Dedifferentiated amniotic fluid mesenchymal stem cell (primary cell): ENCODE measurements at regions not wholly inside any gene's neighbourhood (a gene's known extent, or its start where the extent isn't known, plus 50 kb on each side); places are given as distances from the start of the nearest gene placed in this dataset.

ENCODE experiments used
- DNase-seq: peaks from one replicate; pipeline ENCODE4 v3.0.0-alpha.2; 2016; ENCODE audit errors: extremely low spot score

DNA sequence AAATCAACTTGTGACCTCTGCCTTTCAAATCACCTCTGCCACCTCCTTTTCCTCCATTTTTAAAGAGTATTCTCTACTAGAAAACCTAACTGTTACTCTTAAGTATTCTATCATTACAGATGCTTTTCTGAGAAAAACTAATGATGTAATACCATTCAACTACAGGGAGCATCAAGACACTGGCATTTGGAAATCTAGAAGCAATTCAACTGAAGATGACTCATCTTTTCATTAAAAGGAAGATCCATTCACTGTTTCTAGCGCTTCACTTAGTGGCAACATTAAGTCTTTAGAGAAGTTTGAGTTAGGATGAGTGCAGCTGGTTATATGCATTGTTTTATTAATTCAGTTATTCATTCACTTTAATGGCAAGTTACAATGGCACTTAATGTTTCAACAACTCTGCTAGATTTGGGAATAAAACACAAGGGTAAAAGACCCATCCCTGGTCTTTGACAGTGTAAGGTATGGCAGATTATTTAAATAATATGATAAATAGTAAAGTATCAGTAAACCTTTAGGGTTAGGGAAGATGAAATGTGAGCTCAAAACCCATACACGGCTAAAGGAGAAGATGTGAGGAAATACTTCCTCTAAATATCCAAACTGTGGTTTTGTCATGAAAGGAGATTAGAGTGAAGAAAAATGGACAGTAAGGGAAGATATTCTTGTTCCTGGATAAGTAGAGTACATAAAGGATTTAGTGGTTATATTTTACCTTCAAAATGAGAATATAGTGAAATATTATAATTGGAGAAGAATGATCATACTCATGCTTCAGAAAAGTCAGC lies 61.7 kb downstream of the KCNJ2 start:
- no peak for DNase-seq

DNA sequence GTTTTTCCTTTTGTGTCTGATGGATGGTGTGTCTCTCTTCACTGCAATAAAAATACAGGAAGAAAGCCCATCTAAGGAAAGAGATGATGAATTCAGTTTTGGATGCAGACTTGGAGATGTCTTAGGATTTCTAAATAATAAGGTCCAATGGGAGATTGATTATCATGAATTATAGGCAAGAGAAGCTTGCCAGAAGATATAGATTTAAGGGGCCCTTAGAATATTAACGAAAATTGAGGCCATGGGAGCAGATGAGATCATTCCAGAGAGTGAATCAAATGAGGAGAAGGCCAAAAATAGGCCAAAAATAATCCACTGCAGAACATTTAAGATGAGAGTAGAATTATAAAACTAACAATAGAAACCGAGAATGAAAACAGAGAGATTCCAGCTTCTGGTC lies 63.1 kb downstream of the KCNJ2 start:
- no peak for DNase-seq

DNA sequence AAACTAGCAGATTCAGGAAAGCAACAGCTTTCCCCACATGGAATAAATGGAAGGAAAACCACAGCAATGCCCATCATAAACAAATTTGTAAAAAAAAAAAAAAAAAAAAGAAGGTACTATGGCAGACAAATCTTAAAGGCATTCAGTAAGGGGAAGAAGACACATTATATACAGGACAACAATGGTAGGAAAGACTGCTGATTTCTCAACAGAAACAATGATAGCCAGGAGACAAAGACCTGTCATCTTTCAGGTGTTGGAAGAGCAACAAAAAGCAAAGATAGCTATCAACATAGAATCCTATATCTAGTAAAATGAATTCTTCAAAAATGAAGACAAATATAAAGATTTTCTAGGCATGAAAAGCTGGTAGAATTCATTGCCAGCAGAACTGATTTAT lies 65.9 kb downstream of the KCNJ2 start:
- no peak for DNase-seq

DNA sequence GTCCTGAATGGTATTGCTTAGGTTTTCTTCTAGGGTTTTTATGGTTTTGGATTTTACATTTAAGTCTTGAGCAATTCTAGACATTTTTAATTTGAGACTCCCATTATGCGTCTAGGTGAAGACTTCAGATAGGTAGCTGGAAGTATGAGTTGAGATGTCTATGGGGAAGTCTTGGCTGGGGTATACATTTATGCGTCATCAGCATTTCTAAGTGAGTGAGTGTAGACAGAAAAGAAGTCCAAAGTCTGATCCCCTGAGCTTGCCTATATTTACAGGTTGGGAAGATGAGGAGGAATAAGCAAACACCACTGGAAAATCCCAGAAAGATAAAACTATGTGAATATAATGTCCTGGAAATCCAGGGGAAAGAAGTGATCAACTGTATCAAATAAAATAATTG lies 68.9 kb downstream of the KCNJ2 start:
- DNase-seq, result no peak

GRCh38 chr17:70238646-70239045 lies 69.3 kb downstream of the KCNJ2 start:
- no peak for DNase-seq

GRCh38 chr17:70239391-70239826 lies 70.1 kb downstream of the KCNJ2 start:
- DNase-seq, result no peak

DNA sequence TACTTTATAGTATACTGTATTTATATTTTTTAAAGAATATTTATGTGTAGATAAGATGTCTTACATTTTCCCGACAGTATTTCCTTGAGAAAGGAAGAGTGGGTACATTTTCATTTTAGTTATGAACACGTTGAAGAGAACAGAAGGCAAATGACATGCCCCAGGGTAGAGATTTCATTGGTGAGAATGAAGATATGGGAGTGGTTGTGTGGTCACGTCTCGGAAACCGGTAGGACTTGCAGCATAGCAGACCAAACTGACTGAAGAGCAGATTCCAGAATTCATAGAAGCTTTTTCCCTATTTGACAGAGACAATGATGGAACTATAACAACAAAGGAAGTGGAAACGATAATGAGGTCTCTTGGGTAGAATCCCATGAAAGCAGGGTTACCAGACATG lies 71.7 kb downstream of the KCNJ2 start:
- DNase-seq, result no peak

DNA sequence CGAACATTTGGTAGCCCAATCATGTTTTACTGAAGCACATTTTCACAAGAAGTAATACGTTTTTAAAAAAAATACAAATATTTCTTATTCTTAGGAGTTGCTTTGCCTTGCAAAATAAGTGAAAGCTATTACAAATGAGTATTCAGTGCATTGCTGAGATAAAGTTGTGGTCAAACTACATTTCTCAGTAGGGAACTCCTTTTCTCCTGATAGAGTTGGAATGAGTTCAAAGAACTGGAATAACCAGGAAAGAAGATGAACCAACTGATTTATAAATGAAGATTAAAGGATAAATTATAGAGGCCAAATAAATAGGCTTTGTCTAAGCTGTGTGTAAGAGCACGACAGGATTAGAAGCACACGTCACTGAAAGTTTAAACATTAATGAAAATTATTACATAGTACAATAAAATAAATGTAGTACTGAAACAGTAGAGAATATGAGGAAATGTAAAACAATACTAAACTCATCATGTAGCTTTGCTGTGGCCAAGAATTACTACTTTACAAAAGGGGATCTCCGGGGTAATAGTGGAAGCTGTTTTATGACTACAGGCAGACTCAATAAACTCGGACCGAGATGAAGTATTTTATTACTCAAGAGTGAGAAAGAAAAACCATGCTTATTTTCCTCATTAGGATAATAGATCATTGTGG lies 73.6 kb downstream of the KCNJ2 start:
- DNase-seq, result no peak

DNA sequence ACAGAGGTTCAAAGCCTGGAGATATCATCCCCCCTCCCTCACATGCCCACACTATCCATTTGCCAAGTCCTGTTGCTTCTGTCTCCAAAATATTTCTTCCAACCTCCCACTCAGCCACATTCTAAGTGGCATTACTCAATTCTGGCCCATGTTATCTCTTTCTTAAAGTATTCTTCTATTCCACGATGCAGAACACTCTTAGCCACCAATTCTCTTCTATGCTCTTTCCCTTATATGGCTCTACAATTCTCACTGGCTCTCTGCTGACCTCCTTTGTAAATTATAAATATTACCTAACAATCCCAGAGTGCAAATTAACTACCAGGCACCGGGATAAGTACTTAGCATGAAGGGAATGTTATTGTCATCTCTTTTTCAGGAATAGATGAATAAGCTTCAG lies 82.4 kb downstream of the KCNJ2 start:
- DNase-seq, result no peak

- no peak for DNase-seq
These were observed 85.6 kb downstream of the KCNJ2 start for GRCh38 chr17:70254735-70255460.

GRCh38 chr17:70256751-70257150 lies 87.4 kb downstream of the KCNJ2 start:
- DNase-seq, result no peak

GRCh38 chr17:70258465-70258864 lies 89.1 kb downstream of the KCNJ2 start:
- no peak for DNase-seq

GRCh38 chr17:70259400-70259799 lies 90.1 kb downstream of the KCNJ2 start:
- no peak for DNase-seq

DNA sequence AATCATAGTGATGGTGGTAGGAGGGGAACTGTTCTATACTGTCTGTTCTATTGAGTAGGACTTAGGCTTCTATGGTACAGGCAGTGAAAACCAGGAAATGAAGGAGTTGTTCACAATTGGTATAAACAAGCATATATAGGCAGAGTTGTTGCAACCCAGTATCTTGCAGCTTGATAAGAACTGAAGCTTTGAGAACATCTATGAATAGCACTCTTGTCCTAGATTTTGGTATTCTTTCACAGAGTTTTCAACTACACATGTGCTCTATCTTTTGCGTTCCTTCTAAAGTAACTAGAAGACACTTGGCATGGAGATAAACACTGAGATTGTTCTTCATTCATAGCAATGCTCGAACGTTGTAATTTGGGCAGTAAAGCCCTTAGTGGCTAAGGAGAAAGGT lies 91.8 kb downstream of the KCNJ2 start:
- no peak for DNase-seq

GRCh38 chr17:70265471-70265870 lies 96.1 kb downstream of the KCNJ2 start:
- DNase-seq, result no peak

DNA sequence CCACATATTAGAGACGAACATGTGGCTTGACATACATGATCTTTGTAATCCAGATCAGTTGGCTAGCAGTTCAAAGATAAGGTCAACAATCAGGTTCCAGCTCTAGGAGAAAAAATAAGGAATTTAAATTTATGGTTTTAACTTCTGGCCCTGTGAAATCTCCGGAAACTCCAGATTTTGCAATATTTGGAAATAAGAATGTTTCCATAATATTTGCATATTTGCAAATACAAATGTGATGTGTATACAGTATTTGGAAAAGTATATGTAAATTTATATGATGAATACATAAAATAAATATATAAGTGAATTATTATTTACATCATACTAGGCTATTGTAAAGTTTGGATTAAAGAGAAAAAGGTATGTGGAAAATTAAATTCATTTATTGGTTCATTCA lies 97.1 kb downstream of the KCNJ2 start:
- DNase-seq, result no peak

GRCh38 chr17:70268383-70268782 lies 99.1 kb downstream of the KCNJ2 start:
- no peak for DNase-seq

GRCh38 chr17:70270554-70270953 lies 101.2 kb downstream of the KCNJ2 start:
- no peak for DNase-seq

- no peak for DNase-seq
These were observed 101.9 kb downstream of the KCNJ2 start for GRCh38 chr17:70271200-70271599.

DNA sequence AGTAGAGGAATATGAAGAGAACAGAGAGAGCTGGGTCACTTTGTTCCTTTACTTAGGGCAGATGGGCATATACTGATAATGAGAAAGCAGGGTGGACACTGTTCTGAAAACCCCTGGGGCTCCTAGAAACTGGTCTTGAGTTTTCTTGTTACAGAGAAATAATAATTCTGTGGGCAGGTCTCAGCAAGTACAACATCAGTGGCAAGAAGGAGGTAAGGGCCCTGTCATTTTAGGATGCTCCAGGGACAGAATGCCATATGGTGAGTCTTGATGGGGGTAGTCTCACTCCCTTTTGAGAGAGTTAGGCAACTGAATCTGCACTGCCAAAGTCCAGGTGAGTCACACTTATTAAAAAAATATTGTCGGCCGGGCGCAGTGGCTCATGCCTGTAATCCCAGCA lies 102.3 kb downstream of the KCNJ2 start:
- DNase-seq, result no peak

- no peak for DNase-seq
These were observed 104.9 kb downstream of the KCNJ2 start for GRCh38 chr17:70274255-70274654.

DNA sequence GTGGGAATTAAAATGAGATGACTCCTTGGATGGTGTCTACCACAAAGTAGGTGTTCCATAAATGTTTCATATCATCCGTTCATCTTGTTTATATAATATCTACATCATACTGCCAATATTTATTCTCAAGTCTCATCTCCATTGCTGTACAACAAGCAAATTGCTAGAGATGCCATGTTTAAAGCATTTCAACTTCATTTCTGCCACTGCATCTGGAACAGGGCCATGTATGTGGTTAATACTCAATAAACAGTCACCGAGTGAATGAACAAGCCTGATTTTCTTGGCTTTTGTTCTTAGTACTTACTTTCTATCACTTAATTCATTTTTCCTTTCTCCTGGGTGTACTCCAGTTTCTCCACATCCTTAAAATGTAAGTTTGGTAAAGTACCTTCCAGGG lies 107.6 kb downstream of the KCNJ2 start:
- DNase-seq, result no peak
